HepG2 (cell line): ENCODE measurements at regions not wholly inside any gene's neighbourhood (a gene's known extent, or its start where the extent isn't known, plus 50 kb on each side); places are given as distances from the start of the nearest gene placed in this dataset.

Source experiments
- ATAC-seq: fragments of 200-7000 bp; cut with Tn5 transposase; 3 replicates; pipeline ENCODE4 v1.9.1; 2020; ENCODE audit warnings: mild to moderate bottlenecking, moderate library complexity
- BruUV-seq: library from RNA; stranded (reverse); fragments of 400-500 nt; replicated peaks from 2 replicates; lab custom pipeline; 2021; lab: Mats Ljungman, UMichigan
- CTCF ChIA-PET: fragments of 300-600 bp; formaldehyde crosslinking; extraction: SDS; loops from one replicate; lab custom pipeline; 2021; ENCODE audit warnings: low total read pairs, inconsistent platforms, low intra/inter-chr PET ratio; lab: Yijun Ruan, JAX
- POLR2A ChIA-PET: fragments of 350-600 bp; sonication (Branson Sonifier 250); formaldehyde crosslinking; loops from one replicate; lab custom pipeline; 2020; ENCODE audit warnings: antibody characterized with exemption, inconsistent platforms; lab: Yijun Ruan, JAX
- DNase-seq: peaks from one replicate; pipeline ENCODE4 v3.0.0-alpha.2; 2015; ENCODE audit warnings: low spot score
- FAIRE-seq: peaks from 3 replicates; lab custom pipeline; 2011; peaks lifted over from hg19 to GRCh38; lab: Jason Lieb, UNC
- H2AFZ ChIP-seq: one replicate; pipeline ENCODE4 v1.6.1; 2011; ENCODE audit warnings: low read length, inconsistent platforms
- H3K27ac ChIP-seq: fragments of 300-600 bp; 3 replicates; pipeline ENCODE4 v1.8.0; 2011; ENCODE audit warnings: mixed run types, mild to moderate bottlenecking, mixed read lengths, low read length, inconsistent platforms; ENCODE audit not compliant: insufficient read depth; ENCODE audit errors: extremely low read length
- H3K27me3 ChIP-seq, 2 experiments: fragments of 200-600 bp in 1 of 2; 2 replicates in 1 of 2; 3 replicates in 1 of 2; pipeline versions ENCODE4 v1.6.0 to v1.8.0; 2011; ENCODE audit warnings: low read length in 2 of 2, mild to moderate bottlenecking in 2 of 2, moderate library complexity in 2 of 2, inconsistent platforms in 1 of 2; ENCODE audit not compliant: insufficient read depth in 2 of 2, control insufficient read depth in 1 of 2
- H3K36me3 ChIP-seq, 2 experiments: fragments of 200-600 bp in 1 of 2; replicated peaks in 1 of 2; 2 replicates in 1 of 2; 3 replicates in 1 of 2; pipeline versions ENCODE4 v1.5.1 to v1.8.0; 2011; ENCODE audit warnings: low read length in 2 of 2, inconsistent platforms in 1 of 2; ENCODE audit not compliant: insufficient read depth in 2 of 2, control insufficient read depth in 1 of 2
- H3K4me1 ChIP-seq: 2 replicates; pipeline ENCODE4 v1.5.1; 2012; ENCODE audit warnings: low read length, inconsistent platforms; ENCODE audit not compliant: insufficient read depth
- H3K4me2 ChIP-seq: 2 replicates; pipeline ENCODE4 v1.6.0; 2011; ENCODE audit warnings: low read depth, low read length, inconsistent platforms
- H3K4me3 ChIP-seq, 3 experiments: fragments of 200-600 bp in 1 of 3; sonication (generic), shearing (Covaris generic) in 1 of 3; replicated peaks in 1 of 3; 2 replicates each; pipeline ENCODE4 v1.5.1; 2011 to 2016; ENCODE audit warnings: low read length in 3 of 3, inconsistent platforms in 2 of 3, low read depth in 2 of 3, mild to moderate bottlenecking in 2 of 3, control low read depth in 1 of 3, mixed read lengths in 1 of 3; ENCODE audit not compliant: insufficient read depth in 1 of 3
- H3K79me2 ChIP-seq: one replicate; pipeline ENCODE4 v1.6.1; 2011; ENCODE audit warnings: low read length, inconsistent platforms; ENCODE audit not compliant: insufficient read depth
- H3K9ac ChIP-seq: 2 replicates; pipeline ENCODE4 v1.6.0; 2011; ENCODE audit warnings: mild to moderate bottlenecking, low read depth, low read length, inconsistent platforms; ENCODE audit not compliant: insufficient read depth
- H3K9me3 ChIP-seq: 2 replicates; pipeline ENCODE4 v1.5.1; 2012; ENCODE audit warnings: mild to moderate bottlenecking, low read length
- H4K20me1 ChIP-seq: 2 replicates; pipeline ENCODE4 v1.6.0; 2011; ENCODE audit warnings: inconsistent platforms, mild to moderate bottlenecking, low read length, moderate library complexity; ENCODE audit not compliant: insufficient read depth
- BCL6 ChIP-seq: IDR thresholded peaks from 2 replicates; pipeline ENCODE4 v1.6.1; 2016; ENCODE audit warnings: missing genetic modification reagents, missing compliant biosample characterization
- ISL2 ChIP-seq: sonication (generic); formaldehyde crosslinking; IDR thresholded peaks from 2 replicates; pipeline ENCODE4 v1.5.0; 2020; ENCODE audit warnings: missing genetic modification reagents
- MED8 ChIP-seq: sonication (generic); formaldehyde crosslinking; IDR thresholded peaks from 2 replicates; pipeline ENCODE4 v1.8.1; 2023; ENCODE audit warnings: mild to moderate bottlenecking, missing genetic modification reagents; ENCODE audit not compliant: insufficient replicate concordance
- PRPF4 ChIP-seq: fragments of 200-400 bp; formaldehyde crosslinking; IDR thresholded peaks from 2 replicates; pipeline ENCODE4 v1.6.1; 2016; ENCODE audit warnings: low read length, low read depth; ENCODE audit not compliant: poor library complexity, severe bottlenecking
- SP140L ChIP-seq: sonication (generic); formaldehyde crosslinking; IDR thresholded peaks from 2 replicates; pipeline ENCODE4 v1.4.0; 2020; ENCODE audit warnings: missing genetic modification reagents, borderline replicate concordance
- TAF15 ChIP-seq: fragments of 200-400 bp; formaldehyde crosslinking; IDR thresholded peaks from one replicate; pipeline ENCODE4 v1.6.1; 2018; ENCODE audit warnings: mild to moderate bottlenecking, low read depth, low read length; ENCODE audit not compliant: poor library complexity, severe bottlenecking
- THYN1 ChIP-seq: sonication (generic); formaldehyde crosslinking; IDR thresholded peaks from 2 replicates; pipeline ENCODE4 v1.8.1; 2023; ENCODE audit warnings: low read depth, mild to moderate bottlenecking, moderate library complexity, missing genetic modification reagents, borderline replicate concordance
- ZNF10 ChIP-seq: sonication (generic); formaldehyde crosslinking; IDR thresholded peaks from 2 replicates; pipeline ENCODE4 v1.4.0; 2020; ENCODE audit warnings: mild to moderate bottlenecking, low read depth, missing genetic modification reagents, borderline replicate concordance
- ZNF121 ChIP-seq: sonication (generic); formaldehyde crosslinking; IDR thresholded peaks from 2 replicates; pipeline ENCODE4 v1.5.0; 2020; ENCODE audit warnings: mild to moderate bottlenecking, missing genetic modification reagents
- ZNF256 ChIP-seq: sonication (generic); formaldehyde crosslinking; conservative IDR thresholded peaks from 2 replicates; pipeline ENCODE4 v1.4.0; 2020; ENCODE audit warnings: missing genetic modification reagents
- ZNF296 ChIP-seq: sonication (generic); formaldehyde crosslinking; conservative IDR thresholded peaks from 2 replicates; pipeline ENCODE4 v1.5.0; 2020; ENCODE audit warnings: mild to moderate bottlenecking, missing genetic modification reagents
- ZNF430 ChIP-seq: sonication (generic); formaldehyde crosslinking; IDR thresholded peaks from 2 replicates; pipeline ENCODE4 v1.9.0; 2021; ENCODE audit warnings: mild to moderate bottlenecking, missing genetic modification reagents
- WGBS: methylation state at CpG from one replicate; pipeline ENCODE4 v1.1.6; 2017; ENCODE audit warnings: low lambda C conversion rate; 5-methylcytosine and 5-hydroxymethylcytosine counted together
- in situ Hi-C: cut with HindIII; loops from 2 replicates; pipeline ENCODE4 v1.10.0; 2017; ENCODE audit warnings: low pct_unique_long_range_greater_than_20kb; ENCODE audit not compliant: extremely low pct_ligation_motif_present
- intact Hi-C: fragments of 100-400 bp; cut with micrococcal nuclease; formaldehyde crosslinking; loops from one replicate; pipeline ENCODE4 v1.10.0; 2022; ENCODE audit not compliant: unreplicated experiment
- TF ChIP-seq, protein P1 (sequence below): sonication (generic); formaldehyde crosslinking; IDR thresholded peaks from 2 replicates; pipeline ENCODE4 v1.5.1; 2020; ENCODE audit warnings: missing genetic modification reagents, mild to moderate bottlenecking, borderline replicate concordance

DNA sequence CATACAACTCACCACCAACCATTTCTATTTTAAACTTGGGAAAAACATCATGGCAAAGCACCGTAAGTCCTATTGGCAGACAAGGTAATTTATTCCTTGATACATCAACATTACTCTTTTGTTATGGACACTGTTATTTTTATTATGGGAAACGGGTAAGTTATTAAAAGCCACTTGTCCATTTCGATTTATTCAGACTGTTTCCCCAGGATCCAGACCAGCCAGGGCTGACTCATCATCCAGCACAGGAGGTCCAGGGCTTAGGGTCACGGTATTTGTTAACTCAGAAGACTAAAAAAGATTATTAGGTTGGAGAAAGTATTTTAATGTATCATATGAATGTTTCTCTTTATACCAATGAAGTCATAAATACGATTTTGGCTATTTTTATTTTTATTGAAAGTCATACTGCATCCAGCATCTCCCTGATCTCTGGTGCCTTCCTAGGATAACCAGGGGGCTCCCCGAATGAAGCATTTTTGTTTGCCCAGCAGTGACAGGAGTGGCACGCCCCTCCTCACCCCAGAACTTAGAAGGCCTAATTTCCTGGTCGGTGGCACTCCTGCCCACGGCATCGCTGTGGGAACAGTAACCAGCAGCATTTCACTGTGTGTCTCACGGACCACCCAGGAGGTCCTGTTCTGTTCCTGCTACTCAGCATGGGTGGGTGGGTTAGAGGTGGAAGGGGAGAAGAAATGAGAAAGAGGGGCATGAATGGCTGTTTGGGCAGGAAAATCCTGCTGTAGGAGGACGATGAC lies 446.1 kb downstream of the EIPR1 start:
- Histone ChIP-seq H3K36me3 (no peaks in the 10 kb centered on the region), H3K79me2 (no peaks in the 10 kb centered on the region), H3K4me2 (no peak overlapping the region), H3K4me3 (no peak overlapping the region), H3K9ac (no peak overlapping the region), H3K4me1 (no peaks in the 10 kb centered on the region), H4K20me1 (no peaks in the 10 kb centered on the region), H3K9me3 (no peaks in the 10 kb centered on the region), H3K27ac (no peak overlapping the region), H3K27me3 (peaks cover 0 to 12% of the 10 kb centered on the region in 2 experiments; a peak in 2 of 5 replicates), H2AFZ (no peak overlapping the region)
- POLR2A ChIA-PET: no interaction called here
- TF ChIP-seq ZNF296 (CRISPR knock-in tag): no peak
- TF ChIP-seq, protein P1, sequence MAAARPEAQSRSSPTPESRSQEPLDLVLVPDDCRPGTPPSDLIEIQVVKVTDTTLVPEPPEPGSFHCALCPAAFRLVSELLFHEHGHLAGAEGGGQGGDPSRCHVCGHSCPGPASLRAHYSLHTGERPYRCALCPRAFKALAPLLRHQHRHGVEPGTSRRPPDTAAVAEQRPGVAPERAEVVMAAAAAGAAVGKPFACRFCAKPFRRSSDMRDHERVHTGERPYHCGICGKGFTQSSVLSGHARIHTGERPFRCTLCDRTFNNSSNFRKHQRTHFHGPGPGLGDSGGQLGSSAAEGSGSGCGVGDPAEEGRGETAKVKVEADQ (CRISPR knock-in tag): no peak
- no peak for TF ChIP-seq ZNF256 (CRISPR knock-in tag)
- no peak for TF ChIP-seq ISL2 (CRISPR knock-in tag)
- no peak for TF ChIP-seq ZNF10 (CRISPR knock-in tag)
- TF ChIP-seq ZNF121 (CRISPR knock-in tag): no peak
- TF ChIP-seq PRPF4: no peak
- no peak for TF ChIP-seq TAF15
- TF ChIP-seq THYN1 (CRISPR knock-in tag): no peak
- no peak for TF ChIP-seq SP140L (CRISPR knock-in tag)
- no peak for TF ChIP-seq BCL6
- TF ChIP-seq ZNF430 (CRISPR knock-in tag): no peak
- TF ChIP-seq MED8: no peak
- WGBS: 31% methylated on average over 12 of the region's 12 CpGs
- DNase-seq: no peak
- no peak for FAIRE-seq
- no peak for ATAC-seq
- CTCF ChIA-PET: no interaction called here
- BruUV-seq: no TSS peak
- intact Hi-C loops (no loop called here), in situ Hi-C loops (no loop called here)
